H9 (cell line): ENCODE measurements at regions not wholly inside any gene's neighbourhood (a gene's known extent, or its start where the extent isn't known, plus 50 kb on each side); places are given as distances from the start of the nearest gene placed in this dataset.

Experiments used
- DNase-seq: peaks from one replicate; pipeline ENCODE4 v3.0.0-alpha.2; 2017
- H2AFZ ChIP-seq: one replicate; pipeline ENCODE4 v1.6.1; 2013; ENCODE audit warnings: mild to moderate bottlenecking, low read length, control low read depth, moderate library complexity
- H2AK5ac ChIP-seq: 2 replicates; pipeline ENCODE4 v1.6.1; 2013; ENCODE audit warnings: low read length, control low read depth, mixed read lengths; ENCODE audit not compliant: insufficient read length
- H2BK120ac ChIP-seq: one replicate; pipeline ENCODE4 v1.6.1; 2013; ENCODE audit warnings: low read depth, mild to moderate bottlenecking, low read length, control low read depth, inconsistent platforms; ENCODE audit not compliant: poor library complexity, severe bottlenecking
- H2BK12ac ChIP-seq: 2 replicates; pipeline ENCODE4 v1.6.1; 2013; ENCODE audit warnings: low read length, control low read depth, mixed read lengths, low read depth; ENCODE audit not compliant: insufficient read length
- H2BK15ac ChIP-seq: 2 replicates; pipeline ENCODE4 v1.6.1; 2013; ENCODE audit warnings: low read depth, low read length, control low read depth
- H2BK20ac ChIP-seq: one replicate; pipeline ENCODE4 v1.6.1; 2013; ENCODE audit warnings: low read depth, mild to moderate bottlenecking, low read length, control low read depth, inconsistent platforms; ENCODE audit not compliant: poor library complexity, severe bottlenecking
- H2BK5ac ChIP-seq: 2 replicates; pipeline ENCODE4 v1.6.1; 2013; ENCODE audit warnings: low read length, control low read depth, mixed read lengths; ENCODE audit not compliant: insufficient read length
- H3K14ac ChIP-seq: 2 replicates; pipeline ENCODE4 v1.6.1; 2013; ENCODE audit warnings: low read length, control low read depth; ENCODE audit not compliant: insufficient read depth
- H3K18ac ChIP-seq: 2 replicates; pipeline ENCODE4 v1.6.1; 2013; ENCODE audit warnings: low read depth, mild to moderate bottlenecking, mixed read lengths, low read length, control low read depth; ENCODE audit not compliant: insufficient read length
- H3K23ac ChIP-seq: 2 replicates; pipeline ENCODE4 v1.6.1; 2013; ENCODE audit warnings: low read length, control low read depth, mixed read lengths, low read depth; ENCODE audit not compliant: insufficient read length
- H3K23me2 ChIP-seq: 2 replicates; pipeline ENCODE4 v1.6.1; 2013; ENCODE audit warnings: low read depth, mild to moderate bottlenecking, mixed read lengths, low read length, control low read depth; ENCODE audit not compliant: insufficient read length, poor library complexity, severe bottlenecking
- H3K27ac ChIP-seq: 2 replicates; pipeline ENCODE4 v1.5.1; 2013; ENCODE audit warnings: low read length, control low read depth, mixed read lengths, low read depth; ENCODE audit not compliant: insufficient read length
- H3K27me3 ChIP-seq: 2 replicates; pipeline ENCODE4 v1.6.1; 2013; ENCODE audit warnings: low read length, control low read depth, inconsistent platforms; ENCODE audit not compliant: insufficient read depth
- H3K4ac ChIP-seq: 2 replicates; pipeline ENCODE4 v1.6.1; 2013; ENCODE audit warnings: low read depth, mild to moderate bottlenecking, control low read depth, inconsistent platforms, low read length, moderate library complexity
- H3K4me1 ChIP-seq: 2 replicates; pipeline ENCODE4 v1.6.1; 2013; ENCODE audit warnings: low read length, control low read depth, inconsistent platforms; ENCODE audit not compliant: insufficient read depth
- H3K4me2 ChIP-seq: 2 replicates; pipeline ENCODE4 v1.6.1; 2013; ENCODE audit warnings: low read length, control low read depth, mixed read lengths; ENCODE audit not compliant: insufficient read length, insufficient read depth
- H3K56ac ChIP-seq: 2 replicates; pipeline ENCODE4 v1.6.1; 2013; ENCODE audit warnings: low read depth, mild to moderate bottlenecking, mixed read lengths, low read length, control low read depth; ENCODE audit not compliant: insufficient read length
- H3K79me1 ChIP-seq: 2 replicates; pipeline ENCODE4 v1.6.1; 2013; ENCODE audit warnings: low read depth, mild to moderate bottlenecking, moderate library complexity, low read length, control low read depth, inconsistent platforms; ENCODE audit not compliant: insufficient read depth, poor library complexity, severe bottlenecking
- H3K79me2 ChIP-seq: 2 replicates; pipeline ENCODE4 v1.6.1; 2013; ENCODE audit warnings: low read length, control low read depth, inconsistent platforms; ENCODE audit not compliant: insufficient read depth
- H3K9ac ChIP-seq: 2 replicates; pipeline ENCODE4 v1.6.1; 2013; ENCODE audit warnings: low read length, control low read depth, mixed read lengths; ENCODE audit not compliant: insufficient read length; ENCODE audit errors: extremely low read depth
- H3K9me3 ChIP-seq: one replicate; pipeline ENCODE4 v1.6.1; 2013; ENCODE audit warnings: low read depth, low read length, inconsistent platforms; ENCODE audit not compliant: control insufficient read depth
- H3T11ph ChIP-seq: one replicate; pipeline ENCODE4 v1.6.1; 2013; ENCODE audit warnings: mild to moderate bottlenecking, low read length, control low read depth, inconsistent platforms
- H4K20me1 ChIP-seq: one replicate; pipeline ENCODE4 v1.6.1; 2013; ENCODE audit not compliant: control insufficient read depth, insufficient read length, insufficient read depth
- H4K5ac ChIP-seq: 2 replicates; pipeline ENCODE4 v1.6.1; 2013; ENCODE audit warnings: low read depth, mild to moderate bottlenecking, mixed read lengths, low read length, control low read depth; ENCODE audit not compliant: insufficient read length
- H4K8ac ChIP-seq: replicated peaks from 2 replicates; pipeline ENCODE4 v1.6.1; 2013; ENCODE audit warnings: low read length, control low read depth, mixed read lengths, low read depth; ENCODE audit not compliant: insufficient read length
- H4K91ac ChIP-seq: 2 replicates; pipeline ENCODE4 v1.6.1; 2013; ENCODE audit warnings: low read depth, mild to moderate bottlenecking, moderate library complexity, mixed read lengths, low read length, control low read depth; ENCODE audit not compliant: insufficient read length
- H3K27ac Mint-ChIP-seq, 3 experiments: 2 replicates in 2 of 3; 3 replicates in 1 of 3; pipeline ENCODE4 v1.8.0; 2020 to 2021; ENCODE audit warnings: mixed read lengths in 3 of 3, mild to moderate bottlenecking in 1 of 3, moderate library complexity in 1 of 3
- H3K27me3 Mint-ChIP-seq: 2 replicates; pipeline ENCODE4 v1.8.0; 2021; ENCODE audit warnings: low read depth, mild to moderate bottlenecking, moderate library complexity, mixed read lengths
- H3K36me3 Mint-ChIP-seq, 3 experiments: 2 replicates in 2 of 3; 3 replicates in 1 of 3; pipeline ENCODE4 v1.8.0; 2020 to 2021; ENCODE audit warnings: low read depth in 3 of 3, mixed read lengths in 3 of 3; ENCODE audit not compliant: insufficient read depth in 1 of 3
- H3K4me1 Mint-ChIP-seq, 2 experiments: 2 replicates each; pipeline ENCODE4 v1.8.0; 2020; ENCODE audit warnings: mixed read lengths in 2 of 2
- H3K4me3 Mint-ChIP-seq, 2 experiments: 2 replicates in 1 of 2; 3 replicates in 1 of 2; pipeline ENCODE4 v1.8.0; 2020 to 2021; ENCODE audit warnings: mild to moderate bottlenecking in 2 of 2, mixed read lengths in 2 of 2, moderate library complexity in 1 of 2
- H3K9me3 Mint-ChIP-seq, 2 experiments: 2 replicates in 1 of 2; 3 replicates in 1 of 2; pipeline ENCODE4 v1.8.0; 2020; ENCODE audit warnings: mild to moderate bottlenecking in 2 of 2, mixed read lengths in 2 of 2, moderate library complexity in 1 of 2
- WGBS: extraction: QIAGEN DNeasy Blood & Tissue Kit; methylation state at CpG from one replicate; pipeline ENCODE4 v1.1.7; 2013; ENCODE audit warnings: missing lambda C conversion rate, low lambda C conversion rate, mixed read lengths; ENCODE audit not compliant: insufficient read length; ENCODE audit errors: extremely low coverage; 5-methylcytosine and 5-hydroxymethylcytosine counted together
- TF ChIP-seq, protein P1 (sequence below): fragments of 200-600 bp; sonication (generic); conservative IDR thresholded peaks from 3 replicates; pipeline ENCODE4 v1.8.0; 2021; ENCODE audit warnings: antibody characterized with exemption, mild to moderate bottlenecking

DNA sequence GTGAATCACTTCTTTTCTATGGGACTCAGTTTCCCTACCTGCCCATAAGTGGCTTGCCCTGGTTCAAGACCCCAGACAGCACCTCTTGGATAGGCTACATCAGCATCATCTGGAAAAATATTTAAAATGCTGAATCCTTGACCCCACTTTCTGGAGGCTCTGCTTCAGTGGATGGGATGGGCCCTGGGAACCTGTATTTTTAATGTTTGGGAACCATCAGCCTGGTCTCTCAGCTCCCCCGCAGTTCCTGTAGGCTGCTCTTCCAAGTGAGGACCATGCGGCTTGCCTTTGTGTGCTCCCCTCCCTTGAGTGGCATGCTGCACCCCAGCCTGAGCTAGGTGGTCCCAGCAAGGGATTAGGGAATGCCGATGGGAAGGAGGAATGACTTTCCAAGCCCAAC lies 68.3 kb upstream of the CRHR1 start:
- H3K4me2 ChIP-seq, result no peak overlapping the region
- Mint-ChIP-seq H3K4me3 (no peak overlapping the region), H3K27ac (no peak overlapping the region; a peak in 1 of 7 replicates), H3K36me3 (no peaks in the 10 kb centered on the region), H3K4me1 (peaks cover 14 to 15% of the 10 kb centered on the region in 2 experiments), H3K27me3 (peaks cover 16% of the 10 kb centered on the region), H3K9me3 (peaks cover 0 to 3% of the 10 kb centered on the region in 2 experiments; a peak in 2 of 5 replicates)
- H4K20me1 ChIP-seq, result no peaks in the 10 kb centered on the region
- H3K27ac ChIP-seq, result no peak overlapping the region
- no peak overlapping the region for H3K4ac ChIP-seq
- H3K27me3 ChIP-seq, result no peaks in the 10 kb centered on the region
- no peak overlapping the region for H3K18ac ChIP-seq
- H3K23ac ChIP-seq, result no peak overlapping the region
- no peak overlapping the region for H2BK20ac ChIP-seq
- H4K8ac ChIP-seq, result no peak overlapping the region
- H3K79me1 ChIP-seq, result no peaks in the 10 kb centered on the region
- no peaks in the 10 kb centered on the region for H3K79me2 ChIP-seq
- H3K9ac ChIP-seq, result no peak overlapping the region
- H3K14ac ChIP-seq, result peak overlapping the region; percentile 11; the same call in 1 of the 2 replicates
- H3K23me2 ChIP-seq, result no peaks in the 10 kb centered on the region
- H2AK5ac ChIP-seq, result no peak overlapping the region
- WGBS, result no CpG with 5 or more reads among the region's 3 CpGs
- no peak overlapping the region for H2BK15ac ChIP-seq
- no peaks in the 10 kb centered on the region for H3K9me3 ChIP-seq
- H4K91ac ChIP-seq, result no peak overlapping the region
- H3K56ac ChIP-seq, result no peak overlapping the region
- H2BK12ac ChIP-seq, result no peak overlapping the region
- no peak overlapping the region for H2BK5ac ChIP-seq
- no peak overlapping the region for H2BK120ac ChIP-seq
- no peaks in the 10 kb centered on the region for H3K4me1 ChIP-seq
- no peak overlapping the region for H4K5ac ChIP-seq
- DNase-seq, result peak; percentile 30
- H2AFZ ChIP-seq, result no peak overlapping the region
- TF ChIP-seq, protein P1, sequence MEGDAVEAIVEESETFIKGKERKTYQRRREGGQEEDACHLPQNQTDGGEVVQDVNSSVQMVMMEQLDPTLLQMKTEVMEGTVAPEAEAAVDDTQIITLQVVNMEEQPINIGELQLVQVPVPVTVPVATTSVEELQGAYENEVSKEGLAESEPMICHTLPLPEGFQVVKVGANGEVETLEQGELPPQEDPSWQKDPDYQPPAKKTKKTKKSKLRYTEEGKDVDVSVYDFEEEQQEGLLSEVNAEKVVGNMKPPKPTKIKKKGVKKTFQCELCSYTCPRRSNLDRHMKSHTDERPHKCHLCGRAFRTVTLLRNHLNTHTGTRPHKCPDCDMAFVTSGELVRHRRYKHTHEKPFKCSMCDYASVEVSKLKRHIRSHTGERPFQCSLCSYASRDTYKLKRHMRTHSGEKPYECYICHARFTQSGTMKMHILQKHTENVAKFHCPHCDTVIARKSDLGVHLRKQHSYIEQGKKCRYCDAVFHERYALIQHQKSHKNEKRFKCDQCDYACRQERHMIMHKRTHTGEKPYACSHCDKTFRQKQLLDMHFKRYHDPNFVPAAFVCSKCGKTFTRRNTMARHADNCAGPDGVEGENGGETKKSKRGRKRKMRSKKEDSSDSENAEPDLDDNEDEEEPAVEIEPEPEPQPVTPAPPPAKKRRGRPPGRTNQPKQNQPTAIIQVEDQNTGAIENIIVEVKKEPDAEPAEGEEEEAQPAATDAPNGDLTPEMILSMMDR, result no peak
- no peak overlapping the region for H3T11ph ChIP-seq
